GM21515 (cell line): ENCODE measurements at regions not wholly inside any gene's neighbourhood (a gene's known extent, or its start where the extent isn't known, plus 50 kb on each side); places are given as distances from the start of the nearest gene placed in this dataset.

Experiments
- ATAC-seq: cut with Tn5 transposase; IDR thresholded peaks from one replicate; pipeline ENCODE4 v1.9.1; 2021; ENCODE audit not compliant: unreplicated experiment

GRCh38 chr2:184504252-184504651 is 94.1 kb upstream of the ZNF804A start:
- no peak for ATAC-seq

GRCh38 chr2:184507254-184507653 is 91.1 kb upstream of the ZNF804A start:
- no peak for ATAC-seq

GRCh38 chr2:184517402-184517801 is 80.9 kb upstream of the ZNF804A start:
- ATAC-seq = no peak

GRCh38 chr2:184520441-184520840 is 77.9 kb upstream of the ZNF804A start:
- ATAC-seq = no peak

GRCh38 chr2:184523732-184524131 is 74.6 kb upstream of the ZNF804A start:
- ATAC-seq = no peak

- ATAC-seq = no peak
Observed at GRCh38 chr2:184524551-184525382, 73.6 kb upstream of the ZNF804A start.

- no peak for ATAC-seq
Observed at GRCh38 chr2:184527058-184527457, 71.3 kb upstream of the ZNF804A start.

GRCh38 chr2:184528119-184528518 is 70.2 kb upstream of the ZNF804A start:
- no peak for ATAC-seq

GRCh38 chr2:184530239-184530638 is 68.1 kb upstream of the ZNF804A start:
- ATAC-seq = no peak

GRCh38 chr2:184530959-184531358 is 67.4 kb upstream of the ZNF804A start:
- ATAC-seq = no peak

- ATAC-seq = no peak
Observed at GRCh38 chr2:184532551-184532950, 65.8 kb upstream of the ZNF804A start.

- ATAC-seq = no peak
Observed at GRCh38 chr2:184534986-184535385, 63.3 kb upstream of the ZNF804A start.

GRCh38 chr2:184540246-184540789 is 58.0 kb upstream of the ZNF804A start:
- no peak for ATAC-seq

- no peak for ATAC-seq
Observed at GRCh38 chr2:184541591-184541990, 56.7 kb upstream of the ZNF804A start.

- ATAC-seq = no peak
Observed at GRCh38 chr2:184543832-184544231, 54.5 kb upstream of the ZNF804A start.
